Ramos (cell line): ENCODE measurements at regions not wholly inside any gene's neighbourhood (a gene's known extent, or its start where the extent isn't known, plus 50 kb on each side); places are given as distances from the start of the nearest gene placed in this dataset.

Experiments
- in situ Hi-C: fragments of 300-500 bp; cut with MboI; formaldehyde crosslinking; loops from one replicate; pipeline ENCODE4 v1.14.3; 2022; ENCODE audit warnings: low sequenced_read_pairs; ENCODE audit not compliant: unreplicated experiment

GRCh38 chr2:150610670-150611279 lies 123.3 kb upstream of the RND3 start:
- in situ Hi-C loops: no loop called here

- in situ Hi-C loops: no loop called here
These were observed 122.5 kb upstream of the RND3 start for GRCh38 chr2:150609831-150610582.

GRCh38 chr2:150608341-150608740 lies 120.9 kb upstream of the RND3 start:
- in situ Hi-C loops: no loop called here

- in situ Hi-C loops: no loop called here
These were observed 119.9 kb upstream of the RND3 start for GRCh38 chr2:150607390-150607811.

GRCh38 chr2:150606380-150607060 lies 119.1 kb upstream of the RND3 start:
- in situ Hi-C loops: no loop called here

GRCh38 chr2:150605664-150606063 lies 118.2 kb upstream of the RND3 start:
- in situ Hi-C loops: no loop called here

- in situ Hi-C loops: no loop called here
These were observed 114.0 kb upstream of the RND3 start for GRCh38 chr2:150601280-150602038.

- in situ Hi-C loops: no loop called here
These were observed 112.4 kb upstream of the RND3 start for GRCh38 chr2:150599889-150600288.

- in situ Hi-C loops: no loop called here
These were observed 110.9 kb upstream of the RND3 start for GRCh38 chr2:150598383-150598782.

- in situ Hi-C loops: no loop called here
These were observed 108.5 kb upstream of the RND3 start for GRCh38 chr2:150595803-150596470.

- in situ Hi-C loops: no loop called here
These were observed 106.8 kb upstream of the RND3 start for GRCh38 chr2:150594299-150594698.

- in situ Hi-C loops: no loop called here
These were observed 104.2 kb upstream of the RND3 start for GRCh38 chr2:150591496-150592285.

- in situ Hi-C loops: no loop called here
These were observed 102.2 kb upstream of the RND3 start for GRCh38 chr2:150589681-150590080.

- in situ Hi-C loops: no loop called here
These were observed 101.0 kb upstream of the RND3 start for GRCh38 chr2:150588506-150588870.

GRCh38 chr2:150587547-150588505 lies 100.4 kb upstream of the RND3 start:
- in situ Hi-C loops: no loop called here

GRCh38 chr2:150586858-150587257 lies 99.4 kb upstream of the RND3 start:
- in situ Hi-C loops: no loop called here

- in situ Hi-C loops: no loop called here
These were observed 97.9 kb upstream of the RND3 start for GRCh38 chr2:150585221-150585971.

GRCh38 chr2:150584081-150584480 lies 96.6 kb upstream of the RND3 start:
- in situ Hi-C loops: no loop called here
